Gastroesophageal sphincter (tissue), 4 donors: ENCODE measurements at regions not wholly inside any gene's neighbourhood (a gene's known extent, or its start where the extent isn't known, plus 50 kb on each side); places are given as distances from the start of the nearest gene placed in this dataset.

Source experiments
- ATAC-seq: fragments of 150-250 bp; one replicate; pipeline ENCODE4 v1.9.1; 2016; ENCODE audit warnings: mild to moderate bottlenecking, moderate library complexity
- H3K27ac ChIP-seq, 4 donors: fragments of 200-600 bp; sonication (generic) in 3 of 4; 1 replicate in 3 of 4; 2 replicates in 1 of 4; pipeline ENCODE4 v1.5.1; 2016 to 2019
- H3K27me3 ChIP-seq: fragments of 200-600 bp; sonication (generic); one replicate; pipeline ENCODE4 v1.5.1; 2019
- H3K36me3 ChIP-seq, 2 donors: fragments of 200-600 bp; sonication (generic); one replicate each; pipeline ENCODE4 v1.5.1; 2019; ENCODE audit warnings: control low read depth in 1 of 2
- H3K4me1 ChIP-seq, 3 donors: fragments of 200-600 bp; sonication (generic); 1 replicate in 2 of 3; 2 replicates in 1 of 3; pipeline ENCODE4 v1.5.1; 2016 to 2019; ENCODE audit warnings: control low read depth in 2 of 3
- H3K4me3 ChIP-seq, 2 donors: fragments of 200-600 bp; sonication (generic); one replicate each; pipeline ENCODE4 v1.5.1; 2019; ENCODE audit warnings: mild to moderate bottlenecking in 1 of 2, moderate library complexity in 1 of 2
- H3K9me3 ChIP-seq, 3 donors: fragments of 200-600 bp; sonication (generic); one replicate each; pipeline ENCODE4 v1.5.1; 2017 to 2019; ENCODE audit warnings: control low read depth in 2 of 3
- EP300 ChIP-seq: sonication (generic); formaldehyde crosslinking; IDR thresholded peaks from one replicate; pipeline ENCODE4 v1.6.1; 2017; ENCODE audit warnings: antibody characterized with exemption, mild to moderate bottlenecking
- POLR2A ChIP-seq, 2 donors: fragments of 450-650 bp; IDR thresholded peaks; one replicate each; pipeline ENCODE4 v1.6.1; 2017; ENCODE audit warnings: antibody characterized with exemption in 2 of 2, mild to moderate bottlenecking in 2 of 2, moderate library complexity in 1 of 2
- POLR2AphosphoS5 ChIP-seq: sonication (generic); formaldehyde crosslinking; IDR thresholded peaks from one replicate; pipeline ENCODE4 v1.6.1; 2017; ENCODE audit warnings: antibody characterized with exemption
- WGBS, 2 donors: methylation state at CpG; one replicate each; pipeline ENCODE4 v1.1.5; 2018; ENCODE audit warnings: low coverage in 1 of 2; 5-methylcytosine and 5-hydroxymethylcytosine counted together
- TF ChIP-seq, protein P1 (sequence below), 4 experiments: fragments of 200-600 bp in 2 of 4; fragments of 450-650 bp in 2 of 4; sonication (generic) in 1 of 4; IDR thresholded peaks; one replicate each; pipeline ENCODE4 v1.5.1; 2017 to 2019; ENCODE audit warnings: antibody characterized with exemption in 4 of 4, mild to moderate bottlenecking in 2 of 4, moderate library complexity in 2 of 4

DNA sequence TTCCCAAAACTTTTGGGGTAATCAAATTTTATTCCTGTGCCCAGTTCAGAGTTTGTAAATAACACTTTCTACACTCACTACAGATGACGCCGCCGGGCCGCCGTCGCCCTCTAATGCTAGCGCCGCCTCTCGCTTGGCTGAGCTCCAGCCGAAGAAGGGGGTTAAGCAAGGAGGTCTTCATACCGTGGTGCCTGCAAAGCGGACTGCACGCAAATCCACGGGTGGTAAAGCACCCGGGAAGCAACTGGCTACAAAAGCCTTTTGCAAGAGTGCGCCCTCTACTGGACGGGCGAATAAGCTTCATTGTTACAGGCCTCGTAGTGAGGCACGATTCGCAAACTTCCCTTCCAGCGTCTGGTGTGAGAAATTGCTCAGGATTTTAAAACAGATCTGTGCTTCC is 280.4 kb downstream of the MEF2C start:
- Histone ChIP-seq H3K27me3 (no peaks in the 10 kb centered on the region), H3K4me1 (no peaks in the 10 kb centered on the region), H3K27ac (no peak overlapping the region), H3K9me3 (peaks cover 0 to 23% (median 0%) of the 10 kb centered on the region in 3 donors), H3K36me3 (no peaks in the 10 kb centered on the region), H3K4me3 (no peak overlapping the region)
- 88% methylated on average over 4 to 20 of the region's 22 CpGs for WGBS, 2 donors
- no peak for ATAC-seq
- TF ChIP-seq EP300 = no peak
- TF ChIP-seq POLR2A (IDR thresholded peaks at IDR 0.05) = no peak
- TF ChIP-seq, protein P1, sequence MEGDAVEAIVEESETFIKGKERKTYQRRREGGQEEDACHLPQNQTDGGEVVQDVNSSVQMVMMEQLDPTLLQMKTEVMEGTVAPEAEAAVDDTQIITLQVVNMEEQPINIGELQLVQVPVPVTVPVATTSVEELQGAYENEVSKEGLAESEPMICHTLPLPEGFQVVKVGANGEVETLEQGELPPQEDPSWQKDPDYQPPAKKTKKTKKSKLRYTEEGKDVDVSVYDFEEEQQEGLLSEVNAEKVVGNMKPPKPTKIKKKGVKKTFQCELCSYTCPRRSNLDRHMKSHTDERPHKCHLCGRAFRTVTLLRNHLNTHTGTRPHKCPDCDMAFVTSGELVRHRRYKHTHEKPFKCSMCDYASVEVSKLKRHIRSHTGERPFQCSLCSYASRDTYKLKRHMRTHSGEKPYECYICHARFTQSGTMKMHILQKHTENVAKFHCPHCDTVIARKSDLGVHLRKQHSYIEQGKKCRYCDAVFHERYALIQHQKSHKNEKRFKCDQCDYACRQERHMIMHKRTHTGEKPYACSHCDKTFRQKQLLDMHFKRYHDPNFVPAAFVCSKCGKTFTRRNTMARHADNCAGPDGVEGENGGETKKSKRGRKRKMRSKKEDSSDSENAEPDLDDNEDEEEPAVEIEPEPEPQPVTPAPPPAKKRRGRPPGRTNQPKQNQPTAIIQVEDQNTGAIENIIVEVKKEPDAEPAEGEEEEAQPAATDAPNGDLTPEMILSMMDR (IDR thresholded peaks at IDR 0.05) = no peak
- no peak for TF ChIP-seq POLR2AphosphoS5

DNA sequence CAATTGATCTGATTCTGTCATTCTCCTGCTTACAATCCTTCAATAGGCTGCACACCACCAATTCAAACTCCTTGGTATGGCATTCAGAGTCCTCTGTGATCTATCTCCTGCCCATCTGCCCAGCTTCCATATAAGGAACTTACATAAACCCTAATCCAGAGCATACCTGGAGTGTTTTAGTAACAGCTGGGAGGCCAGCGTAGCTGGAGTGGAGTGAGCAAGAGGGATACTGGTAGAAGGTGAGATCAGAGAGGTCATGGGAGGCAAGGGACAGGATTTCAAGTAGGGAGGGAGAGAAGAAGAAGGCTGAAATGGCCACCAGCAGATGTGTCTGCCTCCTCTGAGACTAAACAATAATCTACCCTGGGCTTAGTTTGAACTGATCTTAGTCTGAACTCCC is 288.5 kb downstream of the MEF2C start:
- no peak for ATAC-seq
- H3K9me3 ChIP-seq = no peaks in the 10 kb centered on the region
- no peak overlapping the region for H3K27ac ChIP-seq
- no peak overlapping the region for H3K4me3 ChIP-seq
- no peaks in the 10 kb centered on the region for H3K36me3 ChIP-seq
- TF ChIP-seq EP300 (no peak), POLR2A (IDR thresholded peaks at IDR 0.05) (no peak), POLR2AphosphoS5 (no peak)
- TF ChIP-seq, protein P1 (IDR thresholded peaks at IDR 0.05) = no peak
- H3K4me1 ChIP-seq = no peaks in the 10 kb centered on the region
- no peaks in the 10 kb centered on the region for H3K27me3 ChIP-seq
- 40% methylated on average over 1 of the region's 1 CpG; no CpG with 5 or more reads in 1 of the 2 donors for WGBS, 2 donors

DNA sequence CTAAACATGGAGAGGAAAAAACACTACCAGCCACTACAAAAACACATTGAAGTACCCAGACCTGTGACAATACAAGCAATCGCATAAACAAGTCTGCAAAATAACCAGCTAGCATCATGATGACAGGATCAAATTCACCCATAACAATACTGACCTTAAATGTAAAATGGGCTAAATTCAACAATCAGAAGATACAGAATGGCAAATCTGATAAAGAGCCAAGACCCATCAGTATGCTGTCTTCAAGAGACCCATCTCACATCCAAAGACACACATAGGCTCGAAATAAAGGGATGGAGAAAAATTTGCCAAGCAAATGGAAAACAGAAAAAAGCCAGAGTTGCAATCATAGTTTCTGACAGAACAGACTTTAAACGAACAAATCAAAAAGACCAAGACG is 294.4 kb downstream of the MEF2C start:
- no peaks in the 10 kb centered on the region for H3K4me1 ChIP-seq
- ATAC-seq = no peak
- H3K27me3 ChIP-seq = peaks cover 4% of the 10 kb centered on the region
- H3K36me3 ChIP-seq = no peaks in the 10 kb centered on the region
- peaks cover 0 to 22% (median 0%) of the 10 kb centered on the region in 3 donors for H3K9me3 ChIP-seq
- TF ChIP-seq, protein P1 (IDR thresholded peaks at IDR 0.05) = no peak
- TF ChIP-seq POLR2AphosphoS5 (no peak), POLR2A (IDR thresholded peaks at IDR 0.05) (no peak), EP300 (no peak)
- 85 to 86% methylated on average over 3 to 4 of the region's 4 CpGs for WGBS, 2 donors
- no peak overlapping the region for H3K4me3 ChIP-seq
- H3K27ac ChIP-seq = no peak overlapping the region

DNA sequence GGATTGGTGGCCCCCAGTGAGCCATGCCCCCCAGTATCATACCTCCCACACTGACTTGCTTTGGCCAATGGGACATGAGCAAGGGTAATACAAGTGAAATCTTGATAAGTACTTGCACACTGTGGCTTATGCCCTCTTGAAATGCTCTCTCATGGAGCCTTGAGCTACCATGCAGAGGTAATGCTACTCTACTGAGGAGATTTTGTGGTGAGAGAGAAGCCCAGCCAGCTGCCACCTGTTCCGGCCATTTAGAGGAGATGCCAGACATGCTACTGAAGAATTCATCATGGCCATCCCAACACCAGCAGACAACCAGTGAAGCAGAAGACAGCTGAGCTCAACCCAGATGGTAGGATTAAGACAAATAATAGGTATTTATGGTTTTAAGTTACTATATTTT is 299.5 kb downstream of the MEF2C start:
- Histone ChIP-seq H3K4me3 (no peak overlapping the region), H3K36me3 (no peaks in the 10 kb centered on the region), H3K27me3 (peaks cover 4% of the 10 kb centered on the region), H3K4me1 (no peaks in the 10 kb centered on the region), H3K9me3 (peaks cover 0 to 16% (median 0%) of the 10 kb centered on the region in 3 donors), H3K27ac (no peak overlapping the region)
- WGBS, 2 donors = no CpG with 5 or more reads among the region's 1 CpG
- TF ChIP-seq POLR2AphosphoS5 = no peak
- TF ChIP-seq POLR2A (IDR thresholded peaks at IDR 0.05) = no peak
- no peak for TF ChIP-seq EP300
- TF ChIP-seq, protein P1 (IDR thresholded peaks at IDR 0.05) = no peak
- ATAC-seq = no peak

DNA sequence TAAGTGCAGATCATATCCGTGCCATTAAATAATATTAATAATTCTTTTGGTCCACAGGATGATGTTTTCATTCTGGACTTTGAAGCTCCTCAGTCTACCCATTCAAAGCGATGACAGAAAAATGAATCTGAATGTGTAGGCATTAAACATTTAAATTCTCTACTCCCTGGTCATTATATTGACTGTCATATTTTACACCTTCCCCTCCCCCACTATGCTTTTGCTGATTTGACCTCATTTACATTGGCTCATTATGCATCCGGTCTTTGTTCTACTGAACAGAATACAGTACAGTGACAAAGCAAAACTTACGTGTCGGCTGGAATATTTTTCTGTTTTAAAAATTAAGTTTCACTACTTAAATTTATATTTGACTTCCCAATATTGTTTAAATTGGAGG is 289.7 kb upstream of the TMEM161B start:
- Histone ChIP-seq H3K36me3 (no peaks in the 10 kb centered on the region), H3K27ac (no peak overlapping the region), H3K4me3 (no peak overlapping the region), H3K27me3 (no peaks in the 10 kb centered on the region), H3K9me3 (no peaks in the 10 kb centered on the region), H3K4me1 (no peaks in the 10 kb centered on the region)
- WGBS, 2 donors = 89% methylated on average over 5 of the region's 5 CpGs
- TF ChIP-seq, protein P1 (IDR thresholded peaks at IDR 0.05) = no peak
- TF ChIP-seq POLR2AphosphoS5 (no peak), EP300 (no peak), POLR2A (IDR thresholded peaks at IDR 0.05) (no peak)
- no peak for ATAC-seq
